Gastrocnemius medialis (tissue), 4 donors: ENCODE measurements at regions not wholly inside any gene's neighbourhood (a gene's known extent, or its start where the extent isn't known, plus 50 kb on each side); places are given as distances from the start of the nearest gene placed in this dataset.

Experiments used
- POLR2A ChIP-seq, 2 donors: fragments of 450-650 bp; IDR thresholded peaks; one replicate each; pipeline ENCODE4 v1.6.1; 2017; ENCODE audit warnings: antibody characterized with exemption in 2 of 2, mild to moderate bottlenecking in 2 of 2, moderate library complexity in 2 of 2
- TF ChIP-seq, protein P1 (sequence below), 5 experiments: fragments of 450-650 bp in 3 of 5; fragments of 200-600 bp in 2 of 5; sonication (generic) in 2 of 5; IDR thresholded peaks in 4 of 5; conservative IDR thresholded peaks in 1 of 5; 1 replicate in 4 of 5; 2 replicates in 1 of 5; pipeline ENCODE4 v1.5.1; 2016 to 2019; ENCODE audit warnings: antibody characterized with exemption in 5 of 5, mild to moderate bottlenecking in 3 of 5, moderate library complexity in 3 of 5

DNA sequence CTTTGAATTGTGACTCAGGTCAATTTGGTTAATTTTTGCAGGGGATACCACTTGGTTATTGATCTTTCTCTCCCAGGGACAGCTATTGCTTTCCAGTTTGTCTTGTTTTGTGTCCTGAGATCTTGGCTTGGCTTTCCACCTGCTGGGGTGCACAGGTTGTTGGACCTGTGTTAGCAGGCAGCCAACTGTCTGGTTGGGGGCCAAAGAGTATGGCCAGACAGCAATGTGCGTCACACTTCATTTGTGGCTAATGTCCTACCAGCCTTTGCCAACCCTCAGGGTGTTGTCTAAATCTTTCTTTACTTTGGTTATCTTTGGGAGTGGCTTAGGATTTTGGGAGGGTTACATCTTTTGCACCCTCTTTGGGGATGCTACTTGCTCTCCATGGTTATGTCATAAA lies 494.9 kb upstream of the ATP2B1 start:
- TF ChIP-seq, protein P1, sequence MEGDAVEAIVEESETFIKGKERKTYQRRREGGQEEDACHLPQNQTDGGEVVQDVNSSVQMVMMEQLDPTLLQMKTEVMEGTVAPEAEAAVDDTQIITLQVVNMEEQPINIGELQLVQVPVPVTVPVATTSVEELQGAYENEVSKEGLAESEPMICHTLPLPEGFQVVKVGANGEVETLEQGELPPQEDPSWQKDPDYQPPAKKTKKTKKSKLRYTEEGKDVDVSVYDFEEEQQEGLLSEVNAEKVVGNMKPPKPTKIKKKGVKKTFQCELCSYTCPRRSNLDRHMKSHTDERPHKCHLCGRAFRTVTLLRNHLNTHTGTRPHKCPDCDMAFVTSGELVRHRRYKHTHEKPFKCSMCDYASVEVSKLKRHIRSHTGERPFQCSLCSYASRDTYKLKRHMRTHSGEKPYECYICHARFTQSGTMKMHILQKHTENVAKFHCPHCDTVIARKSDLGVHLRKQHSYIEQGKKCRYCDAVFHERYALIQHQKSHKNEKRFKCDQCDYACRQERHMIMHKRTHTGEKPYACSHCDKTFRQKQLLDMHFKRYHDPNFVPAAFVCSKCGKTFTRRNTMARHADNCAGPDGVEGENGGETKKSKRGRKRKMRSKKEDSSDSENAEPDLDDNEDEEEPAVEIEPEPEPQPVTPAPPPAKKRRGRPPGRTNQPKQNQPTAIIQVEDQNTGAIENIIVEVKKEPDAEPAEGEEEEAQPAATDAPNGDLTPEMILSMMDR (IDR thresholded peaks at IDR 0.05 in 4 of 5, conservative IDR thresholded peaks at IDR 0.05 in 1 of 5), result no peak
- TF ChIP-seq POLR2A (IDR thresholded peaks at IDR 0.05), result no peak
